ENCODE measurements at regions not wholly inside any gene's neighbourhood (a gene's known extent, or its start where the extent isn't known, plus 50 kb on each side); places are given as distances from the start of the nearest gene placed in this dataset.

DNA sequence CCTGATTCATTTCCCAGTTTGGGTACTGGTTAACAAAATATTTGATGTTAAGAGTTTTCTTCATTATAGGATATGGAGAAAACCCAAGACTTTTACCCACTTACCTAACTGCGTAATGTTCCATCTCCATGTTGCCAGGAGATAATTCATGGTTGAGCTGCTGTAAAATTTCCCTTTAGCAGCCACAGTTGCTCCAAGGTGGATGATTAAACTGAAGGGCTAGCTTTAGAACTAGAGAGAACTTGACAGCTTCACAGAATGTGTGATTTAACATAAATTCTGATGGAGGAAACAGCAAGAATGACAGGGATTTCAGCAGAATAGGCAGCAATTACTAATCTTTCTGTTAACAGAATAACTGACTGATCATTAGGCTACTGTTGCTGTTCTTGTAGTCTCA is 236.1 kb downstream of the MEF2C start:
- H3K4me3 ChIP-seq (replicated peaks in 1 of 4; ENCODE audit: control extremely low read depth in 1 of 4, insufficient read depth in 1 of 4, low read depth in 3 of 4, low read length in 4 of 4) = no peak overlapping the region
- no peak overlapping the region for H2AFZ ChIP-seq (ENCODE audit: low read length)
- no peak for DNase-seq (ENCODE audit: low read depth in 2 of 2)
- no peak overlapping the region for H3K9ac ChIP-seq (ENCODE audit: insufficient read depth, low read length)
- H3K4me2 ChIP-seq (ENCODE audit: extremely low read depth, insufficient read depth, low read length) = no peak overlapping the region
- no peaks in the 10 kb centered on the region for H3K9me3 ChIP-seq (ENCODE audit: control insufficient read depth, insufficient read depth, low read depth, low read length)
- no peaks in the 10 kb centered on the region for H3K36me3 ChIP-seq (ENCODE audit: control insufficient read depth, insufficient read depth, low read length)
- no peaks in the 10 kb centered on the region for H3K79me2 ChIP-seq (ENCODE audit: control insufficient read depth, insufficient read depth, low read length)
- H3K4me1 ChIP-seq (ENCODE audit: control insufficient read depth, extremely low read depth, insufficient read depth, low read length) = no peaks in the 10 kb centered on the region
- TF ChIP-seq CTCF (conservative IDR thresholded peaks at IDR 0.05 in 1 of 2, IDR thresholded peaks at IDR 0.05 in 1 of 2; ENCODE audit: low read depth in 1 of 2, low read length in 2 of 2) = no peak
- TF ChIP-seq EZH2 (IDR thresholded peaks at IDR 0.05; ENCODE audit: low read length, missing control alignments) = no peak
- H3K27ac ChIP-seq (ENCODE audit: insufficient read depth, low read length) = no peak overlapping the region
- no peaks in the 10 kb centered on the region for H3K27me3 ChIP-seq (ENCODE audit: control insufficient read depth, insufficient read depth, low read length)
- H4K20me1 ChIP-seq (ENCODE audit: control insufficient read depth, extremely low read depth, insufficient read depth, low read length) = no peaks in the 10 kb centered on the region

DNA sequence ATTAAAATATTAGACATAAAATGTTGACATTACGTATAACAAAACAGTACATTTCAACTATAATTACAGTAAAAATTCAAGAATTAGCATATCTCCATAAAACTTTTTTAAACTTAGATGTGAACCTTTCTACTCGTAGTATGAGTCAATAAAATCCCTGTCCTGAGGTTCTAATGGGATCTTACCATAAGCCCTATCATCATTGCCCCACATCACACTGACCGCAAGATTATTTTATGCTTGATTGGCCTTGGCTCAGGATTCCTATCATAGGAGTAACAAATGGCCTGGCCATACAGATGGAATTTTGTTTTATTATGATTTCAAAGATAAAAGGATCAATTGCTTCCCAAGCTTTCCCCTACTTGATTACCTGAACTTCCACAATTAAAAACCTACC is 238.3 kb downstream of the MEF2C start:
- TF ChIP-seq CTCF (conservative IDR thresholded peaks at IDR 0.05 in 1 of 2, IDR thresholded peaks at IDR 0.05 in 1 of 2; ENCODE audit: low read depth in 1 of 2, low read length in 2 of 2) = no peak
- TF ChIP-seq EZH2 (IDR thresholded peaks at IDR 0.05; ENCODE audit: low read length, missing control alignments) = no peak
- no peak overlapping the region for H2AFZ ChIP-seq (ENCODE audit: low read length)
- no peaks in the 10 kb centered on the region for H3K4me1 ChIP-seq (ENCODE audit: control insufficient read depth, extremely low read depth, insufficient read depth, low read length)
- H3K27ac ChIP-seq (ENCODE audit: insufficient read depth, low read length) = no peak overlapping the region
- no peak overlapping the region for H3K9ac ChIP-seq (ENCODE audit: insufficient read depth, low read length)
- no peaks in the 10 kb centered on the region for H3K27me3 ChIP-seq (ENCODE audit: control insufficient read depth, insufficient read depth, low read length)
- no peak overlapping the region for H3K4me3 ChIP-seq (replicated peaks in 1 of 4; ENCODE audit: control extremely low read depth in 1 of 4, insufficient read depth in 1 of 4, low read depth in 3 of 4, low read length in 4 of 4)
- no peaks in the 10 kb centered on the region for H3K9me3 ChIP-seq (ENCODE audit: control insufficient read depth, insufficient read depth, low read depth, low read length)
- no peak overlapping the region for H3K4me2 ChIP-seq (ENCODE audit: extremely low read depth, insufficient read depth, low read length)
- no peaks in the 10 kb centered on the region for H3K36me3 ChIP-seq (ENCODE audit: control insufficient read depth, insufficient read depth, low read length)
- no peaks in the 10 kb centered on the region for H3K79me2 ChIP-seq (ENCODE audit: control insufficient read depth, insufficient read depth, low read length)
- peak in 1 of 2 donors; percentile 11 for DNase-seq (ENCODE audit: low read depth in 2 of 2)
- H4K20me1 ChIP-seq (ENCODE audit: control insufficient read depth, extremely low read depth, insufficient read depth, low read length) = no peaks in the 10 kb centered on the region

GRCh38 chr5:88643315-88643714 is 239.7 kb downstream of the MEF2C start:
- Histone ChIP-seq H2AFZ (ENCODE audit: low read length) (no peak overlapping the region), H3K4me1 (ENCODE audit: control insufficient read depth, extremely low read depth, insufficient read depth, low read length) (no peaks in the 10 kb centered on the region), H3K4me2 (ENCODE audit: extremely low read depth, insufficient read depth, low read length) (no peak overlapping the region), H3K4me3 (replicated peaks in 1 of 4; ENCODE audit: control extremely low read depth in 1 of 4, insufficient read depth in 1 of 4, low read depth in 3 of 4, low read length in 4 of 4) (no peak overlapping the region), H3K27me3 (ENCODE audit: control insufficient read depth, insufficient read depth, low read length) (no peaks in the 10 kb centered on the region), H4K20me1 (ENCODE audit: control insufficient read depth, extremely low read depth, insufficient read depth, low read length) (no peaks in the 10 kb centered on the region), H3K36me3 (ENCODE audit: control insufficient read depth, insufficient read depth, low read length) (no peaks in the 10 kb centered on the region), H3K9me3 (ENCODE audit: control insufficient read depth, insufficient read depth, low read depth, low read length) (no peaks in the 10 kb centered on the region), H3K79me2 (ENCODE audit: control insufficient read depth, insufficient read depth, low read length) (no peaks in the 10 kb centered on the region), H3K27ac (ENCODE audit: insufficient read depth, low read length) (no peak overlapping the region), H3K9ac (ENCODE audit: insufficient read depth, low read length) (no peak overlapping the region)
- TF ChIP-seq EZH2 (IDR thresholded peaks at IDR 0.05; ENCODE audit: low read length, missing control alignments) (no peak), CTCF (conservative IDR thresholded peaks at IDR 0.05 in 1 of 2, IDR thresholded peaks at IDR 0.05 in 1 of 2; ENCODE audit: low read depth in 1 of 2, low read length in 2 of 2) (no peak)
- DNase-seq (ENCODE audit: low read depth in 2 of 2) = no peak

All from fibroblast of lung (primary cell).